ENCODE measurements at regions not wholly inside any gene's neighbourhood (a gene's known extent, or its start where the extent isn't known, plus 50 kb on each side); places are given as distances from the start of the nearest gene placed in this dataset.
A peak's percentile ranks its signal among the peaks of the same experiment; 100 is the strongest.
"Not testable (repeated sequence)": the region's sequence is repeated elsewhere in the genome, so short reads cannot be mapped to it uniquely, and the experiment has no call there.

- no peak for DNase-seq (ENCODE audit: insufficient read length, low spot score)
- FAIRE-seq, result no peak
These were observed 104.6 kb downstream of the RAP2B start for GRCh38 chr3:153266619-153267018.

- no peak for FAIRE-seq
- DNase-seq (ENCODE audit: insufficient read length, low spot score), result no peak
These were observed 106.7 kb downstream of the RAP2B start for GRCh38 chr3:153268564-153269279.

GRCh38 chr3:153269730-153270129 is 107.7 kb downstream of the RAP2B start:
- FAIRE-seq, result no peak
- no peak for DNase-seq (ENCODE audit: insufficient read length, low spot score)

GRCh38 chr3:153273217-153273616 is 111.2 kb downstream of the RAP2B start:
- FAIRE-seq, result no peak
- no peak for DNase-seq (ENCODE audit: insufficient read length, low spot score)

- FAIRE-seq (no peak), DNase-seq (ENCODE audit: insufficient read length, low spot score) (peak; percentile 12)
These were observed 111.9 kb downstream of the RAP2B start for GRCh38 chr3:153273767-153274435.

GRCh38 chr3:153274561-153274960 is 112.5 kb downstream of the RAP2B start:
- DNase-seq (ENCODE audit: insufficient read length, low spot score) (no peak), FAIRE-seq (no peak)

- FAIRE-seq, result no peak
- DNase-seq (ENCODE audit: insufficient read length, low spot score), result no peak
These were observed 113.5 kb downstream of the RAP2B start for GRCh38 chr3:153275514-153275913.

GRCh38 chr3:153277029-153277428 is 115.0 kb downstream of the RAP2B start:
- peak; percentile 13 for DNase-seq (ENCODE audit: insufficient read length, low spot score)
- FAIRE-seq, result no peak

GRCh38 chr3:153281236-153281997 is 119.4 kb downstream of the RAP2B start:
- DNase-seq (ENCODE audit: insufficient read length, low spot score); FAIRE-seq: not testable (repeated sequence)

- no peak for FAIRE-seq
- DNase-seq (ENCODE audit: insufficient read length, low spot score), result no peak
These were observed 120.3 kb downstream of the RAP2B start for GRCh38 chr3:153282355-153282754.

- FAIRE-seq (peak; percentile 63), DNase-seq (ENCODE audit: insufficient read length, low spot score) (peak; percentile 45)
These were observed 122.4 kb downstream of the RAP2B start for GRCh38 chr3:153284282-153284938.

- FAIRE-seq, result no peak
- no peak for DNase-seq (ENCODE audit: insufficient read length, low spot score)
These were observed 123.2 kb downstream of the RAP2B start for GRCh38 chr3:153285194-153285641.

GRCh38 chr3:153285982-153286381 is 124.0 kb downstream of the RAP2B start:
- DNase-seq (ENCODE audit: insufficient read length, low spot score) (no peak), FAIRE-seq (no peak)

GRCh38 chr3:153287017-153287416 is 125.0 kb downstream of the RAP2B start:
- FAIRE-seq (no peak), DNase-seq (ENCODE audit: insufficient read length, low spot score) (no peak)

GRCh38 chr3:153289334-153289808 is 127.3 kb downstream of the RAP2B start:
- FAIRE-seq (no peak), DNase-seq (ENCODE audit: insufficient read length, low spot score) (no peak)

GRCh38 chr3:153290268-153291015 is 128.4 kb downstream of the RAP2B start:
- FAIRE-seq, result no peak

GRCh38 chr3:153291059-153291685 is 129.1 kb downstream of the RAP2B start:
- FAIRE-seq, result no peak
- DNase-seq (ENCODE audit: insufficient read length, low spot score), result peak; percentile 19

More at GRCh38 chr3:153290268-153291015, 128.4 kb downstream of the RAP2B start:
- no peak for DNase-seq (ENCODE audit: insufficient read length, low spot score)

GRCh38 chr3:153293265-153293664 is 131.2 kb downstream of the RAP2B start:
- FAIRE-seq (no peak), DNase-seq (ENCODE audit: insufficient read length, low spot score) (no peak)

GRCh38 chr3:153295901-153296300 is 133.9 kb downstream of the RAP2B start:
- FAIRE-seq (no peak), DNase-seq (ENCODE audit: insufficient read length, low spot score) (no peak)

GRCh38 chr3:153305189-153305588 is 143.2 kb downstream of the RAP2B start:
- no peak for DNase-seq (ENCODE audit: insufficient read length, low spot score)
- FAIRE-seq, result no peak
